ENCODE measurements at regions not wholly inside any gene's neighbourhood (a gene's known extent, or its start where the extent isn't known, plus 50 kb on each side); places are given as distances from the start of the nearest gene placed in this dataset.

- Histone ChIP-seq H3T11ph (ENCODE audit: low read length) (no peak overlapping the region), H2BK15ac (ENCODE audit: low read depth, low read length) (no peak overlapping the region), H3K9ac (ENCODE audit: extremely low read depth, insufficient read length, low read length) (no peak overlapping the region), H4K20me1 (ENCODE audit: control insufficient read depth, insufficient read depth, insufficient read length) (no peaks in the 10 kb centered on the region), H3K14ac (ENCODE audit: insufficient read depth, low read length) (no peak overlapping the region), H2BK5ac (ENCODE audit: insufficient read length, low read length) (no peak overlapping the region), H2AK5ac (ENCODE audit: insufficient read length, low read length) (no peak overlapping the region), H3K79me1 (ENCODE audit: insufficient read depth, low read depth, low read length, poor library complexity, severe bottlenecking) (no peaks in the 10 kb centered on the region), H2BK12ac (ENCODE audit: insufficient read length, low read depth, low read length) (no peak overlapping the region), H4K8ac (replicated peaks; ENCODE audit: insufficient read length, low read depth, low read length) (no peak overlapping the region), H3K18ac (ENCODE audit: insufficient read length, low read depth, low read length) (no peak overlapping the region), H4K91ac (ENCODE audit: insufficient read length, low read depth, low read length) (no peak overlapping the region), H3K27me3 (ENCODE audit: insufficient read depth, low read length) (no peaks in the 10 kb centered on the region; the same call in 1 of the 2 replicates), H3K79me2 (ENCODE audit: insufficient read depth, low read length) (no peaks in the 10 kb centered on the region), H2BK20ac (ENCODE audit: low read depth, low read length, poor library complexity, severe bottlenecking) (no peak overlapping the region), H3K23me2 (ENCODE audit: insufficient read length, low read depth, low read length, poor library complexity, severe bottlenecking) (no peaks in the 10 kb centered on the region), H3K4me2 (ENCODE audit: insufficient read depth, insufficient read length, low read length) (no peak overlapping the region), H3K4ac (ENCODE audit: low read depth, low read length) (no peak overlapping the region), H3K9me3 (ENCODE audit: control insufficient read depth, low read depth, low read length) (no peaks in the 10 kb centered on the region), H2BK120ac (ENCODE audit: low read depth, low read length, poor library complexity, severe bottlenecking) (no peak overlapping the region), H3K56ac (ENCODE audit: insufficient read length, low read depth, low read length) (no peak overlapping the region), H3K27ac (ENCODE audit: insufficient read length, low read depth, low read length) (no peak overlapping the region), H3K4me1 (ENCODE audit: insufficient read depth, low read length) (no peaks in the 10 kb centered on the region), H2AFZ (ENCODE audit: low read length) (no peak overlapping the region), H3K23ac (ENCODE audit: insufficient read length, low read depth, low read length) (no peak overlapping the region), H4K5ac (ENCODE audit: insufficient read length, low read depth, low read length) (no peak overlapping the region)
- no peak for DNase-seq
- Mint-ChIP-seq H3K4me3 (no peak overlapping the region), H3K36me3 (ENCODE audit: insufficient read depth in 1 of 3, low read depth in 3 of 3) (no peaks in the 10 kb centered on the region), H3K27ac (no peak overlapping the region), H3K27me3 (ENCODE audit: low read depth) (no peaks in the 10 kb centered on the region), H3K4me1 (no peaks in the 10 kb centered on the region), H3K9me3 (no peaks in the 10 kb centered on the region)
- no CpG with 5 or more reads among the region's 5 CpGs for WGBS (ENCODE audit: extremely low coverage, insufficient read length, low lambda C conversion rate)
- no peak for TF ChIP-seq CTCF (conservative IDR thresholded peaks at IDR 0.05)
Measured at GRCh38 chr3:187963003-187963676, 190.8 kb upstream of the LPP start.

Data from H9 (cell line).